Common myeloid progenitor, CD34-positive (primary cell): ENCODE measurements at regions not wholly inside any gene's neighbourhood (a gene's known extent, or its start where the extent isn't known, plus 50 kb on each side); places are given as distances from the start of the nearest gene placed in this dataset.

Experiments used
- CTCF ChIA-PET: fragments of 350-600 bp; sonication (Branson Sonifier 250); formaldehyde crosslinking; loops from one replicate; lab custom pipeline; 2021; ENCODE audit warnings: antibody characterized with exemption; lab: Charles Lee
- POLR2A ChIA-PET: fragments of 350-600 bp; sonication (Branson Sonifier 250); formaldehyde crosslinking; loops from one replicate; lab custom pipeline; 2021; ENCODE audit warnings: antibody characterized with exemption; lab: Charles Lee
- DNase-seq, 3 donors: peaks; one replicate each; pipeline versions ENCODE4 v3.0.0 to v3.0.0-alpha.2; 2013
- H3K27ac ChIP-seq, 2 experiments: 1 replicate in 1 of 2; 2 replicates in 1 of 2; pipeline ENCODE4 v1.7.0; 2013; ENCODE audit warnings: inconsistent platforms in 2 of 2, low read length in 2 of 2, mild to moderate bottlenecking in 2 of 2, low read depth in 1 of 2, moderate library complexity in 1 of 2; ENCODE audit not compliant: severe bottlenecking in 2 of 2, insufficient read depth in 1 of 2, poor library complexity in 1 of 2
- H3K27me3 ChIP-seq, 5 experiments: replicated peaks in 2 of 5; 1 replicate in 3 of 5; 2 replicates in 2 of 5; pipeline versions ENCODE4 v1.6.1 to v1.7.0; 2013; ENCODE audit warnings: low read length in 4 of 5, mild to moderate bottlenecking in 2 of 5, moderate library complexity in 2 of 5, inconsistent platforms in 1 of 5; ENCODE audit not compliant: insufficient read depth in 5 of 5, control insufficient read depth in 4 of 5
- H3K36me3 ChIP-seq, 4 experiments: 1 replicate in 2 of 4; 2 replicates in 2 of 4; pipeline versions ENCODE4 v1.6.1 to v1.7.0; 2013; ENCODE audit warnings: low read length in 3 of 4, control low read depth in 1 of 4, mild to moderate bottlenecking in 1 of 4; ENCODE audit not compliant: control insufficient read depth in 4 of 4, insufficient read depth in 4 of 4
- H3K4me1 ChIP-seq, 4 experiments: 1 replicate in 3 of 4; 2 replicates in 1 of 4; pipeline versions ENCODE4 v1.6.1 to v1.7.1; 2013; ENCODE audit warnings: low read length in 3 of 4, mild to moderate bottlenecking in 3 of 4, control low read depth in 1 of 4, inconsistent platforms in 1 of 4, moderate library complexity in 1 of 4; ENCODE audit not compliant: control insufficient read depth in 4 of 4, insufficient read depth in 4 of 4; ENCODE audit errors: control extremely low read depth in 1 of 4
- H3K4me3 ChIP-seq, 7 experiments: 1 replicate in 4 of 7; 2 replicates in 3 of 7; pipeline versions ENCODE4 v1.5.1 to v1.7.0; 2013; ENCODE audit warnings: mild to moderate bottlenecking in 7 of 7, low read length in 6 of 7, moderate library complexity in 6 of 7, inconsistent platforms in 2 of 7, low read depth in 2 of 7, control low read depth in 1 of 7; ENCODE audit not compliant: insufficient read depth in 4 of 7, control insufficient read depth in 1 of 7; ENCODE audit errors: extremely low read depth in 1 of 7
- H3K9me3 ChIP-seq, 5 experiments: 1 replicate in 4 of 5; 2 replicates in 1 of 5; pipeline versions ENCODE4 v1.6.1 to v1.7.1; 2013; ENCODE audit warnings: low read length in 4 of 5, mild to moderate bottlenecking in 2 of 5, inconsistent platforms in 1 of 5, low read depth in 1 of 5, moderate library complexity in 1 of 5; ENCODE audit not compliant: control insufficient read depth in 4 of 5, insufficient read depth in 2 of 5; ENCODE audit errors: control extremely low read depth in 1 of 5
- WGBS: methylation state at CpG from one replicate; pipeline ENCODE4 v1.1.5; 2013; ENCODE audit not compliant: insufficient coverage; 5-methylcytosine and 5-hydroxymethylcytosine counted together

DNA sequence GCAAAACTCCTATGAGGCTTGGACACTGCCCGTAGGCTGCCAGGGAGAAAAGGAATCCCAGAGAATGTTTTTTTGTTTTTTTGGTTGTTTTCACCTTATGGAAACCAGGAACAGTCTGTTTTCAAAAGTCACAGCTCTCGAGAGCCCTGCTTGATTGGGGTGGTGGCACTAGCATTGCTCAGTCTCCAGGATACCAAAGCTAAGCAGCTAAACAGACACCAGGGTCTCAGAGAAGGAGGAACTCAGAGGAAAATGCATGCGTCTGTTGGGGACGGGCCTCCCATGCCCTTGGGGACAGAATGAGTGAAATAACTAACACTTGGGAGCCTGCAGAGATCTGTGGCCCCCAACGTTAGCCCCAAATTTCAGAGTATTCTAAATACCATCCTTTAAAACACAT, 178.8 kb downstream of the SOX9 start:
- ChIA-PET POLR2A (no interaction called here), CTCF (no interaction called here)
- peaks cover 0 to 4% (median 0%) of the 10 kb centered on the region in 5 experiments for H3K27me3 ChIP-seq
- H3K9me3 ChIP-seq = no peaks in the 10 kb centered on the region
- H3K4me1 ChIP-seq = no peaks in the 10 kb centered on the region
- no peak overlapping the region for H3K4me3 ChIP-seq
- WGBS = 50% methylated on average over 2 of the region's 5 CpGs
- DNase-seq = no peak
- H3K36me3 ChIP-seq = no peaks in the 10 kb centered on the region
- no peak overlapping the region for H3K27ac ChIP-seq

DNA sequence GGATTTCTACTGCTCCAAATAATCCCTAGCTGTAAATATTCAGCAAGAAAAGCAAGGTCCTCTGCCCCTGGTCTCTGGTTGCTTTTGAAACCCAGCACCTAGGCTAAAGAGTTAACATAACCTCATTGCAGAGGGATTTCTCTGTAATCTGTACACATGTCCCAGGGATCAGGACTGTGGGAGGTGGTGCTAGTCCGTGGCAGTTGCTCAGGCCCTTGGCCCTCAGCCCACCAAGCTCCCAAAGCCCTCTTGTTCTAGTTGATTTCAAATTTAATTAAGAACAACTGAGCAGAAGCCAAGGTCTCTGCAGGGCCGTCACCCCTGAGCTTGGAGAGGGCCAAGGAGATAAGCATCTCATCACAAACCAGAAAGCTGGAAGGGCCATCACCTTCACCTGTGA, 181.1 kb downstream of the SOX9 start:
- H3K27me3 ChIP-seq = peaks cover 0 to 4% (median 0%) of the 10 kb centered on the region in 5 experiments
- 100% methylated on average over 2 of the region's 2 CpGs for WGBS
- ChIA-PET CTCF (no interaction called here), POLR2A (no interaction called here)
- H3K4me1 ChIP-seq = no peaks in the 10 kb centered on the region
- no peak for DNase-seq
- no peaks in the 10 kb centered on the region for H3K9me3 ChIP-seq
- H3K27ac ChIP-seq = no peak overlapping the region
- H3K36me3 ChIP-seq = no peaks in the 10 kb centered on the region
- no peak overlapping the region for H3K4me3 ChIP-seq

DNA sequence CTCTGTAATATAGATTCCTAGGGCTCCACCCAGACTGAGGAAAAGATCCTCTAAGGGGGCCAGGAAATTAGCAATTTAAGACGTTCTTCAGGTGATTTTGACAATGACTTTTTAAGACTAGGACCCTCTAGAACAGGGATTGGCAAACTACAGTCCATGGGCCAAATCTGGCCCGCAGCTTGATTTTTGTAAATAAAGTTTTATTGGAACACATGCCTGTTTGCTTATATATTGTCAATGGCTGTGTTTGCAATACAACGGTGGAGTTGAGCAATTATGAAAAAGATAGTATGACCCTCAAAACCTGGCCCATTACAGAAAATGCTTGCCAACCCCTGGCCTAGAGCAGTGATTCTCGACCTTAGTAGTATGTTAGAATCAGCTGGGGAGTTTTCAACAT, 181.9 kb downstream of the SOX9 start:
- no peak for DNase-seq
- no peaks in the 10 kb centered on the region for H3K36me3 ChIP-seq
- WGBS = 91% methylated on average over 3 of the region's 4 CpGs
- no peak overlapping the region for H3K27ac ChIP-seq
- CTCF ChIA-PET = no interaction called here
- H3K4me3 ChIP-seq = no peak overlapping the region
- POLR2A ChIA-PET = no interaction called here
- H3K27me3 ChIP-seq = peaks cover 2 to 4% (median 2%) of the 10 kb centered on the region in 5 experiments
- H3K4me1 ChIP-seq = no peaks in the 10 kb centered on the region
- no peaks in the 10 kb centered on the region for H3K9me3 ChIP-seq

DNA sequence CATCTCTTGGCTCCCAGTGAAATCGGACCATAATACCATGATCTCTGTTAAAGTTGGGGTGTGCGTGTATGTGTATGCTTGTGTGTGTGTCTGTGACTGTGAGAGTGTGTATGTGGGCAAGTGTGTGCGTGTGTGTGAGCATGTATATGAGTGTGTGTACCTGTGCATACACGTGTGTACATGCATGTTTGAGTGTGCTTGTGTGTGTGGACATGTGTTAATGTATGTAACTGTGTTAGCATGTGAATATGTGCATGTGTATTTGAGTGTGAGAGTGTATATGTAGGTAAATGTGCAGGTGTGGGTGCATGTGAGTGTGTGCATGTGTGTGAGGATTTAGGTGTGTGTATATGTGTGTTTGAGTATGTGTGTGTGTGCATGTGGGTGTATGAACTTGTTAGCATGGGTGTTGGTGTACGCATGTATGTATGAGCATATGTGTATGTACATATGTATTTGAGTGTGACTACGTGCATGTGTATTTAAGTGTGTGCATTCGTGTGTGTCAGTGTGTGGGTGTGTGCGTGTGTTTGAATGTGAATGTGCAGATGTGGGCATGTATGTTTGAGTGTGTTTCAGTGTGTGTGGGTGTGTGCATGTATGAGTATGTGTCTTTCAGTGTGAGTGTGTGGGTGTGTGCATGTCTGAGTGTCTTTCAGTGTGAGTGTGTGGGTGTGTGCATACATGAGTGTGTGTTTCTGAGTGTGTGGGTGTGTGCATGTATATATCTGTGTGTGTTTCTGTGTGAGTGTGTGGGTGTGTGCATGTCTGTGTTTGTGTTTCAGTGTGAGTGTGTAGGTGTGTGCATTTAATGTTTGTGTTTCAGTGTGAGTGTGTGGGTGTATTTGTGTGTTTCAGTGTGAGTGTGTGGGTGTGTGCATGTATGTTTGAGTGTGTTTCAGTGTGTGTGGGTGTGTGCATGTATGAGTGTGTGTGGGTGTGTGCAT, 183.2 kb downstream of the SOX9 start:
- no peaks in the 10 kb centered on the region for H3K4me1 ChIP-seq
- no peak overlapping the region for H3K4me3 ChIP-seq
- H3K9me3 ChIP-seq = no peaks in the 10 kb centered on the region
- no peaks in the 10 kb centered on the region for H3K36me3 ChIP-seq
- H3K27ac ChIP-seq = no peak overlapping the region
- CTCF ChIA-PET = no interaction called here
- 79% methylated on average over 6 of the region's 8 CpGs for WGBS
- DNase-seq = no peak
- POLR2A ChIA-PET = no interaction called here
- H3K27me3 ChIP-seq = peaks cover 2 to 7% (median 3%) of the 10 kb centered on the region in 5 experiments

DNA sequence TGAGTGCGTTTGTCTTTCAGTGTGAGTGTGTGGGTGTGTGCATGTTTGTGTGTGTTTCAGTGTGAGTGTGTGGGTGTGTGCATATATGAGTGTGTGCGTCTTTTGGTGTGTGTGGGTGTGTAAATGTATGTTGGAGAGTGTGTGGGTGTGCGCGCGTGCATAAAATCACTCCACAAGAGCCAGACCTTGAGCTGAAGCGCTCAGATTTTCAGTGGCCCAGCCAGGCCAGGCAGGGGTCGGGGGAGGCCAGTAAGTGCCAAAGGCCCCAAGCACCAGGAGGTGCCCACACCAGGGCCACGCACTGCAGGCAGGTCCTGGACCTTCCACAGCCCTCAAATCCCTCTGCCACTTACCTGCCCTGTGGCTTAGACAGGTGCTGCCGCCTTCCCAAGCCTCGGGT, 184.0 kb downstream of the SOX9 start:
- H3K27me3 ChIP-seq = peaks cover 2 to 4% (median 3%) of the 10 kb centered on the region in 5 experiments
- POLR2A ChIA-PET = no interaction called here
- CTCF ChIA-PET = no interaction called here
- H3K4me1 ChIP-seq = no peaks in the 10 kb centered on the region
- H3K4me3 ChIP-seq = no peak overlapping the region
- no peaks in the 10 kb centered on the region for H3K36me3 ChIP-seq
- H3K9me3 ChIP-seq = no peaks in the 10 kb centered on the region
- no peak for DNase-seq
- 98% methylated on average over 7 of the region's 10 CpGs for WGBS
- H3K27ac ChIP-seq = no peak overlapping the region

DNA sequence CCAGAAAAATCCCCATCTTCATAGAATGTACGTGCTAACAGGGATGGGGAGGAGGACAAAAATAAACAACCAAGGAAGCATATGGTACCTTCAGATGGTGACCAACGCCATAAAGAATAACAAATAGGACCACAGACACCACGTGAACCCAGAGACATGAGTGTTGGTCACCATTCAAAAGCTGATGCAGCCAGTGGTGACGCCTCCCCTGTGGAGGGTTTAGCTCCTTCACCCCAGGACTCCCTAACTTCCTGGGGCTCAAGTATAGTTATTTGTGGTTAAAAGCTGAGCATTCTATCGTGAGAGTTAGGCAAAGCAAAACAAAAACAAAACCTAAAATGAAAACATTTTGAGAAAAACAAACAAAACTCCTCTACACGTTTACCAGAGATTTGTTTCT, 184.7 kb downstream of the SOX9 start:
- Histone ChIP-seq H3K4me3 (no peak overlapping the region), H3K27me3 (peaks cover 2 to 4% (median 3%) of the 10 kb centered on the region in 5 experiments), H3K4me1 (no peaks in the 10 kb centered on the region), H3K36me3 (no peaks in the 10 kb centered on the region), H3K9me3 (no peaks in the 10 kb centered on the region), H3K27ac (no peak overlapping the region)
- ChIA-PET POLR2A (no interaction called here), CTCF (no interaction called here)
- WGBS = 33% methylated on average over 3 of the region's 6 CpGs
- DNase-seq = no peak

DNA sequence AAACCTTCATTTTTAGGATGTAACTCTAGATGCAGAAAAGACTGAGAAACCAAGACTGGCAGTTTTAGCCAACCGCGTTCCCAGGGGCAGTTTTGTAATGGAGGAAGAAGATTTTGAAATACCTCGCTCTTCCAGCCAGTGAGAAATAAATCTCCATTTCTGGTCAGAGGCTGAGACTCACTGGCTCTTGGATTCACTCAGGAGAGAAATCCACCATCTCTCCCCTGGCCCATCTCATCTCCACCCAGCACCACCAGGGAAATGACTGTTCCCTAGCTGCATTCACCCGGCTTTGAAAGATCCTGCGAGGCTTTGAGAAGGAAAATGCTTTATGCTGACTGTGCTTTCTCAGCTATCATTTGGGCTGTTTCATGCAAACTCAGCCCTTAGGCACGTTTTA, 185.2 kb downstream of the SOX9 start:
- H3K36me3 ChIP-seq = no peaks in the 10 kb centered on the region
- ChIA-PET POLR2A (no interaction called here), CTCF (no interaction called here)
- WGBS = 46% methylated on average over 4 of the region's 6 CpGs
- peaks cover under 1 to 4% (median 2%) of the 10 kb centered on the region in 5 experiments for H3K27me3 ChIP-seq
- H3K9me3 ChIP-seq = no peaks in the 10 kb centered on the region
- H3K4me1 ChIP-seq = no peaks in the 10 kb centered on the region
- no peak overlapping the region for H3K27ac ChIP-seq
- no peak for DNase-seq
- H3K4me3 ChIP-seq = no peak overlapping the region
